Body of pancreas (tissue), 4 donors: ENCODE measurements at regions not wholly inside any gene's neighbourhood (a gene's known extent, or its start where the extent isn't known, plus 50 kb on each side); places are given as distances from the start of the nearest gene placed in this dataset.

Experiments
- CTCF ChIP-seq, 7 experiments: fragments of 450-650 bp in 4 of 7; fragments of 200-600 bp in 3 of 7; sonication (generic) in 3 of 7; IDR thresholded peaks; one replicate each; pipeline ENCODE4 v1.5.1; 2016 to 2019; ENCODE audit warnings: antibody characterized with exemption in 7 of 7
- POLR2A ChIP-seq, 3 donors: fragments of 450-650 bp; IDR thresholded peaks; one replicate each; pipeline ENCODE4 v1.6.1; 2016; ENCODE audit warnings: antibody characterized with exemption in 3 of 3, mild to moderate bottlenecking in 2 of 3

- TF ChIP-seq CTCF (IDR thresholded peaks at IDR 0.05) (no peak), POLR2A (IDR thresholded peaks at IDR 0.05) (no peak)
These were observed 304.2 kb downstream of the COG6 start for GRCh38 chr13:39959497-39960144.
